ENCODE measurements at regions not wholly inside any gene's neighbourhood (a gene's known extent, or its start where the extent isn't known, plus 50 kb on each side); places are given as distances from the start of the nearest gene placed in this dataset.

DNA sequence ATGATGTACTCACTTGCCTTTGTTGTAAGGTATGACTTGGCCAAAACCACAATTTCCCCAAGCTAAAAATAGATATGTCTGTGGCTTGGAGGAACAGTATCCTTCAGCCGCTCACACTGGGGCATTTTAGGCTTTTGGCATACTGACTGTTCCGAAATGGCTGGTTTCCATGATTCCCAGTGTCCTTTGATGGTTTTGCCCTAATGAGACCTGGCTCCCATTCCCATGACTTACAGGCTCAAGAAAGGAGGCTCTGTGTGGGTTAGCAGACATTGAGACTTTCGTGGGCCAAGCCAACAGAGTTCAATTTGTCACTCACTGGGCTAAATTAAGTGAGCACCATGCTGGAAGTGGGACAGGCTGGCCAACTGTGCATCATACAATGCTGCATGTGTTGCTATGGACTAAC is 150.6 kb downstream of the CEP135 start:
- TF ChIP-seq, protein P1, sequence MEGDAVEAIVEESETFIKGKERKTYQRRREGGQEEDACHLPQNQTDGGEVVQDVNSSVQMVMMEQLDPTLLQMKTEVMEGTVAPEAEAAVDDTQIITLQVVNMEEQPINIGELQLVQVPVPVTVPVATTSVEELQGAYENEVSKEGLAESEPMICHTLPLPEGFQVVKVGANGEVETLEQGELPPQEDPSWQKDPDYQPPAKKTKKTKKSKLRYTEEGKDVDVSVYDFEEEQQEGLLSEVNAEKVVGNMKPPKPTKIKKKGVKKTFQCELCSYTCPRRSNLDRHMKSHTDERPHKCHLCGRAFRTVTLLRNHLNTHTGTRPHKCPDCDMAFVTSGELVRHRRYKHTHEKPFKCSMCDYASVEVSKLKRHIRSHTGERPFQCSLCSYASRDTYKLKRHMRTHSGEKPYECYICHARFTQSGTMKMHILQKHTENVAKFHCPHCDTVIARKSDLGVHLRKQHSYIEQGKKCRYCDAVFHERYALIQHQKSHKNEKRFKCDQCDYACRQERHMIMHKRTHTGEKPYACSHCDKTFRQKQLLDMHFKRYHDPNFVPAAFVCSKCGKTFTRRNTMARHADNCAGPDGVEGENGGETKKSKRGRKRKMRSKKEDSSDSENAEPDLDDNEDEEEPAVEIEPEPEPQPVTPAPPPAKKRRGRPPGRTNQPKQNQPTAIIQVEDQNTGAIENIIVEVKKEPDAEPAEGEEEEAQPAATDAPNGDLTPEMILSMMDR (IDR thresholded peaks at IDR 0.05; ENCODE audit: insufficient read depth, low read length, poor library complexity, severe bottlenecking) = no peak
- no peak for TF ChIP-seq EZH2phosphoT487 (conservative IDR thresholded peaks at IDR 0.05; ENCODE audit: low read length)
